CD14-positive monocyte (primary cell): ENCODE measurements at regions not wholly inside any gene's neighbourhood (a gene's known extent, or its start where the extent isn't known, plus 50 kb on each side); places are given as distances from the start of the nearest gene placed in this dataset.

ENCODE experiments used
- DNase-seq, 3 donors: peaks; one replicate each; pipeline ENCODE4 v3.0.0-alpha.2; 2011 to 2022
- H2AFZ ChIP-seq: 2 replicates; pipeline ENCODE4 v1.6.0; 2012; ENCODE audit warnings: mild to moderate bottlenecking, low read depth, low read length, inconsistent platforms; ENCODE audit not compliant: insufficient read depth, poor library complexity, severe bottlenecking
- H3K27ac ChIP-seq, 2 donors: 1 replicate in 1 of 2; 2 replicates in 1 of 2; pipeline ENCODE4 v1.5.1; 2012 to 2013; ENCODE audit warnings: low read length in 2 of 2, control low read depth in 1 of 2, inconsistent platforms in 1 of 2, low read depth in 1 of 2, mild to moderate bottlenecking in 1 of 2
- H3K27me3 ChIP-seq, 2 donors: one replicate each; pipeline versions ENCODE4 v1.6.0 to v1.6.1; 2011 to 2013; ENCODE audit warnings: low read length in 2 of 2; ENCODE audit not compliant: control insufficient read depth in 2 of 2, insufficient read depth in 2 of 2
- H3K36me3 ChIP-seq, 2 donors: replicated peaks in 1 of 2; 1 replicate in 1 of 2; 2 replicates in 1 of 2; pipeline versions ENCODE4 v1.5.1 to v1.6.1; 2012 to 2013; ENCODE audit warnings: low read length in 2 of 2, control low read depth in 1 of 2, inconsistent platforms in 1 of 2, mild to moderate bottlenecking in 1 of 2; ENCODE audit not compliant: insufficient read depth in 2 of 2, control insufficient read depth in 1 of 2
- H3K4me1 ChIP-seq, 2 donors: 1 replicate in 1 of 2; 2 replicates in 1 of 2; pipeline versions ENCODE4 v1.5.1 to v1.6.1; 2012 to 2013; ENCODE audit warnings: low read length in 2 of 2, control low read depth in 1 of 2, inconsistent platforms in 1 of 2, mild to moderate bottlenecking in 1 of 2, moderate library complexity in 1 of 2; ENCODE audit not compliant: insufficient read depth in 2 of 2, control insufficient read depth in 1 of 2
- H3K4me2 ChIP-seq: replicated peaks from 2 replicates; pipeline ENCODE3; 2012; ENCODE audit warnings: low read length, moderate library complexity, mild to moderate bottlenecking; ENCODE audit not compliant: poor library complexity, severe bottlenecking; ENCODE audit errors: extremely low read depth
- H3K4me3 ChIP-seq, 3 experiments: fragments of 200-600 bp in 1 of 3; sonication (generic) in 1 of 3; replicated peaks in 1 of 3; 1 replicate in 2 of 3; 2 replicates in 1 of 3; pipeline ENCODE4 v1.5.1; 2011 to 2013; ENCODE audit warnings: low read length in 3 of 3, mild to moderate bottlenecking in 3 of 3, control low read depth in 2 of 3, low read depth in 2 of 3, inconsistent platforms in 1 of 3, moderate library complexity in 1 of 3
- H3K79me2 ChIP-seq: 2 replicates; pipeline ENCODE4 v1.6.0; 2012; ENCODE audit warnings: mild to moderate bottlenecking, control low read depth, inconsistent platforms, low read length, moderate library complexity; ENCODE audit not compliant: insufficient read depth
- H3K9ac ChIP-seq: 2 replicates; pipeline ENCODE4 v1.6.0; 2017; ENCODE audit warnings: low read length, mild to moderate bottlenecking; ENCODE audit not compliant: insufficient read depth, poor library complexity, severe bottlenecking
- H3K9me3 ChIP-seq, 2 donors: replicated peaks in 1 of 2; 1 replicate in 1 of 2; 2 replicates in 1 of 2; pipeline versions ENCODE4 v1.5.1 to v1.6.1; 2012 to 2013; ENCODE audit warnings: low read length in 2 of 2, control low read depth in 1 of 2; ENCODE audit not compliant: control insufficient read depth in 1 of 2, insufficient read depth in 1 of 2
- H4K20me1 ChIP-seq: 2 replicates; pipeline ENCODE4 v1.6.0; 2012; ENCODE audit warnings: mild to moderate bottlenecking, low read length, control low read depth, moderate library complexity; ENCODE audit not compliant: insufficient read depth
- H3K27ac Mint-ChIP-seq, 7 donors: one replicate each; pipeline ENCODE4 v1.8.0; 2020; ENCODE audit warnings: mild to moderate bottlenecking in 7 of 7, mixed read lengths in 7 of 7, moderate library complexity in 6 of 7, inconsistent platforms in 2 of 7
- H3K27me3 Mint-ChIP-seq, 3 donors: one replicate each; pipeline ENCODE4 v1.8.0; 2021 to 2022; ENCODE audit warnings: low read depth in 3 of 3, mild to moderate bottlenecking in 3 of 3, mixed read lengths in 3 of 3, moderate library complexity in 3 of 3, inconsistent platforms in 1 of 3
- H3K36me3 Mint-ChIP-seq, 2 donors: one replicate each; pipeline ENCODE4 v1.8.0; 2020; ENCODE audit warnings: mixed read lengths in 2 of 2, inconsistent platforms in 1 of 2, mild to moderate bottlenecking in 1 of 2
- H3K4me1 Mint-ChIP-seq: one replicate; pipeline ENCODE4 v1.8.0; 2020; ENCODE audit warnings: mild to moderate bottlenecking, mixed read lengths
- H3K4me3 Mint-ChIP-seq, 2 donors: one replicate each; pipeline ENCODE4 v1.8.0; 2020; ENCODE audit warnings: mild to moderate bottlenecking in 2 of 2, mixed read lengths in 2 of 2, moderate library complexity in 1 of 2
- H3K9me3 Mint-ChIP-seq, 7 donors: one replicate each; pipeline ENCODE4 v1.8.0; 2020 to 2022; ENCODE audit warnings: mixed read lengths in 7 of 7, mild to moderate bottlenecking in 6 of 7, moderate library complexity in 6 of 7, inconsistent platforms in 2 of 7
- CTCF ChIP-seq: fragments of 200-600 bp; IDR thresholded peaks from one replicate; pipeline ENCODE4 v1.8.0; 2022; ENCODE audit warnings: antibody characterized with exemption, mild to moderate bottlenecking
- WGBS: methylation state at CpG from one replicate; pipeline ENCODE4 v1.1.5; 2013; ENCODE audit warnings: missing lambda C conversion rate; ENCODE audit not compliant: insufficient coverage; 5-methylcytosine and 5-hydroxymethylcytosine counted together
- intact Hi-C, 2 donors: fragments of 100-400 bp; cut with micrococcal nuclease; formaldehyde crosslinking; loops; one replicate each; pipeline versions ENCODE4 v1.15.0 to v1.15.1; 2023

- peak; percentile 41 to 63 (median 53) for DNase-seq
- peak overlapping the region in 1 of 2 donors; percentile 13 for H3K4me3 Mint-ChIP-seq
- Histone ChIP-seq H4K20me1 (no peaks in the 10 kb centered on the region), H3K79me2 (no peaks in the 10 kb centered on the region), H3K27me3 (no peaks in the 10 kb centered on the region), H3K9me3 (peaks cover 0 to 3% of the 10 kb centered on the region in 2 donors), H3K4me3 (peak overlapping the region in 1 of 3 experiments; percentile 3), H3K36me3 (no peaks in the 10 kb centered on the region), H3K9ac (no peak overlapping the region), H3K27ac (peak overlapping the region in 1 of 2 donors; percentile 71), H3K4me2 (no peak overlapping the region), H3K4me1 (peaks cover 15 to 25% of the 10 kb centered on the region in 2 donors), H2AFZ (no peak overlapping the region)
- intact Hi-C loops, result no loop called here
- H3K27ac Mint-ChIP-seq, result peak overlapping the region in 6 of 7 donors; percentile 1 to 73 (median 28)
- H3K4me1 Mint-ChIP-seq, result peaks cover 30% of the 10 kb centered on the region
- peaks cover 8 to 30% (median 14%) of the 10 kb centered on the region in 7 donors for H3K9me3 Mint-ChIP-seq
- H3K27me3 Mint-ChIP-seq, result peaks cover 0 to 3% (median 0%) of the 10 kb centered on the region in 3 donors
- no CpG with 5 or more reads among the region's 2 CpGs for WGBS
- H3K36me3 Mint-ChIP-seq, result peaks cover 1 to 3% of the 10 kb centered on the region in 2 donors
- no peak for TF ChIP-seq CTCF
These were observed 293.1 kb downstream of the ARHGAP12 start for GRCh38 chr10:31635415-31636065.

- H3K36me3 ChIP-seq, result no peaks in the 10 kb centered on the region
- Mint-ChIP-seq H3K27me3 (peaks cover 0 to 3% (median 0%) of the 10 kb centered on the region in 3 donors), H3K9me3 (peaks cover 8 to 30% (median 14%) of the 10 kb centered on the region in 7 donors), H3K36me3 (peaks cover 1 to 3% of the 10 kb centered on the region in 2 donors), H3K4me1 (peaks cover 30% of the 10 kb centered on the region), H3K4me3 (peak overlapping the region in 1 of 2 donors; percentile 13), H3K27ac (peak overlapping the region in 4 of 7 donors; percentile 10 to 43 (median 27))
- no peak overlapping the region for H3K9ac ChIP-seq
- peak in 1 of 3 donors; percentile 5 for DNase-seq
- no peak overlapping the region for H3K4me2 ChIP-seq
- no peaks in the 10 kb centered on the region for H3K79me2 ChIP-seq
- H3K4me1 ChIP-seq, result peaks cover 15 to 25% of the 10 kb centered on the region in 2 donors
- intact Hi-C loops, result no loop called here
- H3K4me3 ChIP-seq, result peak overlapping the region in 1 of 3 experiments; percentile 3
- no CpG with 5 or more reads among the region's 1 CpG for WGBS
- no peaks in the 10 kb centered on the region for H4K20me1 ChIP-seq
- peaks cover 0 to 3% of the 10 kb centered on the region in 2 donors for H3K9me3 ChIP-seq
- H2AFZ ChIP-seq, result no peak overlapping the region
- peak overlapping the region in 1 of 2 donors; percentile 71 for H3K27ac ChIP-seq
- TF ChIP-seq CTCF, result no peak
- no peaks in the 10 kb centered on the region for H3K27me3 ChIP-seq
These were observed 293.6 kb downstream of the ARHGAP12 start for GRCh38 chr10:31635009-31635408.
